Ureter (tissue), 1 donor: ENCODE measurements at regions not wholly inside any gene's neighbourhood (a gene's known extent, or its start where the extent isn't known, plus 50 kb on each side); places are given as distances from the start of the nearest gene placed in this dataset.

Experiments used
- DNase-seq: peaks from one replicate; pipeline ENCODE4 v3.0.0-alpha.2; 2020; ENCODE audit warnings: low spot score
- donor health status: DM: yes; HTN: yes; CAD: no.

- DNase-seq, result no peak
Observed at GRCh38 chr14:85788470-85789233, 258.7 kb downstream of the FLRT2 start.

- no peak for DNase-seq
Observed at GRCh38 chr14:85766295-85766694, 236.4 kb downstream of the FLRT2 start.

GRCh38 chr14:85764822-85765221, 234.9 kb downstream of the FLRT2 start:
- no peak for DNase-seq

GRCh38 chr14:85762526-85762925, 232.6 kb downstream of the FLRT2 start:
- DNase-seq, result no peak

- no peak for DNase-seq
Observed at GRCh38 chr14:85752175-85752574, 222.2 kb downstream of the FLRT2 start.

GRCh38 chr14:85744573-85744972, 214.6 kb downstream of the FLRT2 start:
- DNase-seq, result no peak

DNA sequence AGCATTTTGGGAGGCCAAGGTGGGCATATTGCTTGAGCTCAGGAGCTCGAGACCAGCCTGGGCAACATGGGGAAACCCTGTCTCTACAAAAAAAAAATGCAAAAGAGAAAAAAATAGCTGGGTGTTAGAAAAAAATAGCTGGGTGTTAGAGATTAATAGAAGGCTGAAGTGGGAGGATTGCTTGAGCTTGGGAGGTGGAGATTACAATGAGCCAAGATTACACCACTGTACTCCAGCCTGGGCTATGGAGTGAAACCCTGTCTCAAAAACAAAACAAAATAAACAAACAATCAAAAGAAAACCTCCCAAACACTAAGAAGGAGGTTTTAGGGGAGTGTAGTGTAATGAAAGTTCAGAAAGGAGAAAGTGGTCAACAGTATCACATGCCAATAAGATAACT, 202.1 kb downstream of the FLRT2 start:
- no peak for DNase-seq

- DNase-seq, result no peak
Observed at GRCh38 chr14:85731186-85731585, 201.2 kb downstream of the FLRT2 start.

- no peak for DNase-seq
Observed at GRCh38 chr14:85728476-85729065, 198.6 kb downstream of the FLRT2 start.

- DNase-seq, result no peak
Observed at GRCh38 chr14:85714069-85714468, 184.1 kb downstream of the FLRT2 start.

GRCh38 chr14:85711620-85712019, 181.7 kb downstream of the FLRT2 start:
- DNase-seq, result no peak
